ENCODE measurements at regions not wholly inside any gene's neighbourhood (a gene's known extent, or its start where the extent isn't known, plus 50 kb on each side); places are given as distances from the start of the nearest gene placed in this dataset.

DNA sequence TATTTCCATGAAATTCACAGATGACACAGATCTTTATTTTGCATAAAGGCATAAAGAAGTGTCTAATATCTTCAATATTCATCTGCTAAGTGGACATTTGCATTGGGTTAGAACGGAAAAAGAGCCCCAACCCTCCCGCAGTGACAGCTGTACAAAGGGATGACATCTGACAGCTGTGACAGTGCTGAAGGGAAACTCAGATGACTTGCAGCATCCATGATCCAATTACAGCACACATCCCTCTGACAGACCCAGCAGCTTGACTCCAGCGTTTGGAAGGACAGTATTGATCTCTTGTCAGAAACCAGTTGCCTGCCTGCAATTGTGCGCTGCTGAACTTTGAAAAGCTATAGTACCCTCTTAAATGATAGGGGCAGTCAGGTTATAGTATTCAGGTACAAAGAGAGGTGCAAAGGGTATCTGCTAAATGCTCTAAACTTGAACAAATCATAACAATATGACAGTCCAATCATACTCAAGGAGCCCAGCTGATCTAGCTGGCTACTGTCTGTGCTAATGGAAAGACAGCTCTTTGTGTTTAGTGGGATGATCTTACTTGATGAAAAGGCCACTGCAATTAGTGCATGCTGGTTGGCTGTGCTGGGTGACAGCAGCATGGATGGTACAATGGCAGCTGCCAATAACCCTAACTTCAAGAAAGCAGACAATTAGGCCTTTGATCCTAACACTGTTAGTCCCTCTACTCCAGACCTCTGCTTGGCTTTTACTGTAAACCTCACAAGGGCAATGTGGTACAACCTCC is 599.2 kb downstream of the NR4A2 start:
- DNase-seq (ENCODE audit: low spot score) = no peak
- no peak for TF ChIP-seq CTCF (IDR thresholded peaks at IDR 0.05; ENCODE audit: extremely low read depth, missing control alignments)

DNA sequence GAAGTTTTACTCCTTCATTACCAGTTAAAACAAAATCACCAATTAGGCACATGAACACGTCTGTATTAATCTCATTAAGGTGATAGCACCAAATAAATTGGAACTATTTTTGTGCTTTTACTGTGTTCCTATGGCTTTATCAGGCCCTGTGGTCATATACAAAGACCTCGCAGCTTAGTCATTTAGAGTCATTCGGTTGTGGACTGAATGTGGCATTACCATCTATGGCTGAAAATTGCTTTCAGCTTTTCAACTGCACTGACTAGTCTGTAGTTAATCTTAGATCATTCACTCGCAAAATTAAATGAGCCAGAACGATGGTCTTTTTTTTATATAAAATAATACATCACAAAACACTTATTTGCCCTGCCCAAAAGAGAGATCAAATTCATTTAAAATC is 601.7 kb downstream of the NR4A2 start:
- DNase-seq (ENCODE audit: low spot score) = no peak
- no peak for TF ChIP-seq CTCF (IDR thresholded peaks at IDR 0.05; ENCODE audit: extremely low read depth, missing control alignments)

GRCh38 chr2:155727187-155727895 is 605.2 kb downstream of the NR4A2 start:
- TF ChIP-seq CTCF (IDR thresholded peaks at IDR 0.05; ENCODE audit: extremely low read depth, missing control alignments) = no peak
- DNase-seq (ENCODE audit: low spot score) = no peak

GRCh38 chr2:155722290-155722689 is 610.2 kb downstream of the NR4A2 start:
- TF ChIP-seq CTCF (IDR thresholded peaks at IDR 0.05; ENCODE audit: extremely low read depth, missing control alignments) = no peak

DNA sequence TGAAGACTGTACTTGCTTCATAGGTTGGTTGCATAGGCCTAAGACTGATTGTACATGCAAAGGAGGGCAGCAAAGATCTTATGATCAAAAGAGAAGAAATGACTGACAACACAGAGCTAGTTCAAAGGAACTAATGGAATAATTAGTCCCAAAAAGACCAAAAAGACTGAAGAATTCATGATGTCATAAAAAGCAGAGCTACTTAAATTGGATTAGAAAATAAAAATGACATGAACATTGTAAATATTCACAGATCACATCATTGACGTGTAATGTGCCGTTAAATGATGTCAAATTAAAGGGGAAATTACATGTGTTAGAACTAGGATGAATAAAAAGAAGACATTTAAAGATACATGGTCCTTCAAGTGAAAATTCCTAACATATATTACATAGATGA is 616.8 kb downstream of the NR4A2 start:
- DNase-seq (ENCODE audit: low spot score) = no peak
- TF ChIP-seq CTCF (IDR thresholded peaks at IDR 0.05; ENCODE audit: extremely low read depth, missing control alignments) = no peak

More at GRCh38 chr2:155722290-155722689, 610.2 kb downstream of the NR4A2 start:
- no peak for DNase-seq (ENCODE audit: low spot score)

GRCh38 chr2:155714983-155715382 is 617.5 kb downstream of the NR4A2 start:
- TF ChIP-seq CTCF (IDR thresholded peaks at IDR 0.05; ENCODE audit: extremely low read depth, missing control alignments) = no peak
- DNase-seq (ENCODE audit: low spot score) = no peak

- TF ChIP-seq CTCF (IDR thresholded peaks at IDR 0.05; ENCODE audit: extremely low read depth, missing control alignments) = no peak
- DNase-seq (ENCODE audit: low spot score) = no peak
Observed at GRCh38 chr2:155708071-155708470, 624.5 kb downstream of the NR4A2 start.

Measured in GM20000 (cell line).